B cell (primary cell): ENCODE measurements at regions not wholly inside any gene's neighbourhood (a gene's known extent, or its start where the extent isn't known, plus 50 kb on each side); places are given as distances from the start of the nearest gene placed in this dataset.

Source experiments
- ATAC-seq: fragments of 200-7000 bp; cut with Tn5 transposase; one replicate; pipeline ENCODE4 v1.10.0; 2021; ENCODE audit warnings: low read depth, mild to moderate bottlenecking, moderate number of reproducible peaks, moderate library complexity
- CTCF ChIA-PET: fragments of 350-600 bp; sonication (Branson Sonifier 250); formaldehyde crosslinking; loops from one replicate; lab custom pipeline; 2021; ENCODE audit warnings: antibody characterized with exemption, inconsistent platforms; lab: Charles Lee
- POLR2A ChIA-PET: fragments of 350-600 bp; sonication (Branson Sonifier 250); formaldehyde crosslinking; loops from one replicate; lab custom pipeline; 2021; ENCODE audit warnings: antibody characterized with exemption; lab: Charles Lee
- DNase-seq: peaks from one replicate; pipeline ENCODE4 v3.0.0; 2013
- H2AFZ ChIP-seq: 2 replicates; pipeline ENCODE4 v1.6.1; 2012; ENCODE audit warnings: mild to moderate bottlenecking, low read depth, low read length; ENCODE audit not compliant: insufficient read depth, poor library complexity, severe bottlenecking
- H3K27ac ChIP-seq, 2 donors: 1 replicate in 1 of 2; 2 replicates in 1 of 2; pipeline ENCODE4 v1.5.1; 2012 to 2013; ENCODE audit warnings: low read length in 2 of 2, mild to moderate bottlenecking in 2 of 2, moderate library complexity in 1 of 2
- H3K27me3 ChIP-seq, 4 experiments: fragments of 200-600 bp in 1 of 4; sonication (generic) in 1 of 4; replicated peaks in 1 of 4; 1 replicate in 2 of 4; 2 replicates in 2 of 4; pipeline versions ENCODE4 v1.6.1 to v1.7.0; 2013 to 2016; ENCODE audit warnings: low read length in 3 of 4, mild to moderate bottlenecking in 2 of 4, mixed read lengths in 1 of 4, moderate library complexity in 1 of 4; ENCODE audit not compliant: insufficient read depth in 4 of 4, control insufficient read depth in 3 of 4; ENCODE audit errors: control extremely low read depth in 1 of 4
- H3K36me3 ChIP-seq, 2 experiments: replicated peaks in 1 of 2; 1 replicate in 1 of 2; 2 replicates in 1 of 2; pipeline versions ENCODE4 v1.6.1 to v1.7.1; 2013; ENCODE audit warnings: low read length in 1 of 2; ENCODE audit not compliant: insufficient read depth in 2 of 2, control insufficient read depth in 1 of 2; ENCODE audit errors: control extremely low read depth in 1 of 2, extremely low read depth in 1 of 2
- H3K4me1 ChIP-seq, 2 donors: fragments of 200-600 bp in 1 of 2; sonication (generic) in 1 of 2; 1 replicate in 1 of 2; 2 replicates in 1 of 2; pipeline versions ENCODE4 v1.5.1 to v1.6.1; 2013 to 2017; ENCODE audit warnings: low read length in 2 of 2; ENCODE audit not compliant: control insufficient read depth in 2 of 2, insufficient read depth in 2 of 2
- H3K4me2 ChIP-seq: replicated peaks from 2 replicates; pipeline ENCODE3; 2012; ENCODE audit warnings: mild to moderate bottlenecking, low read depth, low read length; ENCODE audit not compliant: poor library complexity, severe bottlenecking
- H3K4me3 ChIP-seq, 5 experiments: fragments of 200-600 bp in 1 of 5; sonication (generic) in 1 of 5; 1 replicate in 3 of 5; 2 replicates in 2 of 5; pipeline versions ENCODE4 v1.5.1 to v1.7.0; 2011 to 2016; ENCODE audit warnings: low read length in 4 of 5, mild to moderate bottlenecking in 4 of 5, low read depth in 2 of 5, control low read depth in 1 of 5, moderate library complexity in 1 of 5; ENCODE audit not compliant: insufficient read depth in 1 of 5; ENCODE audit errors: control extremely low read depth in 1 of 5, extremely low read depth in 1 of 5
- H3K79me2 ChIP-seq: fragments of 200-600 bp; sonication (generic); one replicate; pipeline ENCODE4 v1.6.0; 2016; ENCODE audit warnings: low read length; ENCODE audit not compliant: control insufficient read depth, insufficient read depth
- H3K9ac ChIP-seq: fragments of 200-600 bp; sonication (generic); 2 replicates; pipeline ENCODE4 v1.6.1; 2017; ENCODE audit warnings: mild to moderate bottlenecking, low read length, moderate library complexity
- H3K9me3 ChIP-seq, 3 donors: one replicate each; pipeline versions ENCODE4 v1.6.1 to v1.7.1; 2013; ENCODE audit warnings: low read length in 2 of 3; ENCODE audit not compliant: control insufficient read depth in 2 of 3, insufficient read depth in 1 of 3; ENCODE audit errors: control extremely low read depth in 1 of 3
- H4K20me1 ChIP-seq: 2 replicates; pipeline ENCODE4 v1.6.0; 2012; ENCODE audit warnings: mild to moderate bottlenecking, low read length; ENCODE audit not compliant: insufficient read depth, control insufficient read depth, poor library complexity, severe bottlenecking
- H3K27ac Mint-ChIP-seq: one replicate; pipeline ENCODE4 v1.8.0; 2021; ENCODE audit warnings: mixed read lengths
- H3K27me3 Mint-ChIP-seq: one replicate; pipeline ENCODE4 v1.8.0; 2021; ENCODE audit warnings: mixed read lengths
- H3K4me1 Mint-ChIP-seq: one replicate; pipeline ENCODE4 v1.8.0; 2021; ENCODE audit warnings: mixed read lengths
- H3K4me3 Mint-ChIP-seq: one replicate; pipeline ENCODE4 v1.8.0; 2021; ENCODE audit warnings: mixed read lengths
- H3K9me3 Mint-ChIP-seq: one replicate; pipeline ENCODE4 v1.8.0; 2022; ENCODE audit warnings: mixed read lengths; ENCODE audit not compliant: insufficient read depth
- EZH2 ChIP-seq: IDR thresholded peaks from 2 replicates; pipeline ENCODE4 v1.6.1; 2012; ENCODE audit warnings: borderline replicate concordance, low read depth, mild to moderate bottlenecking, moderate library complexity, low read length; ENCODE audit not compliant: insufficient read depth, poor library complexity, severe bottlenecking
- WGBS: methylation state at CpG from one replicate; pipeline ENCODE4 v1.1.5; 2013; ENCODE audit warnings: missing lambda C conversion rate; ENCODE audit not compliant: insufficient coverage; 5-methylcytosine and 5-hydroxymethylcytosine counted together
- intact Hi-C: fragments of 100-400 bp; cut with micrococcal nuclease; formaldehyde crosslinking; loops from one replicate; pipeline ENCODE4 v1.10.0; 2022
- TF ChIP-seq, protein P1 (sequence below): fragments of 200-600 bp; IDR thresholded peaks from one replicate; pipeline ENCODE4 v1.8.0; 2022; ENCODE audit warnings: antibody characterized with exemption, mild to moderate bottlenecking

DNA sequence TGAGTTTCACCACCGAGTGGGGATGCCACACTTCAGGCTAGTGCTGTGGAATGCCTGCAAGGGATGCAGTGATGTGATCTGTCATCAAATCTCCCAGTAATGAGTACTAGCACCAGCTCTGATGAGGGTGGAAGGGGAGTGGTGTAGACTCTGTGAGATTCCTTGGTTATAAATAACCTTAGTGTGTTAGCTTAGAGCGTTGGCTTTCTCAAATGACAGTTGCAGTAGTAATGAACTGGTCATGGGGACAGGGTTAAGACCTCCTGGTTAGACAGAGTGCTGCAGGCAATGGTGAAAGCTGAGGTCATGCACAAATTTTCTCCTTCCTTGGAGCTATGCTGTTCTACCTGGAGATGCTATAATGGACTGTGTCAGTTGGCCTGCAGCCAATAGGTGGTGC, 1063.4 kb upstream of the CRIM1 start:
- Mint-ChIP-seq H3K9me3 (no peaks in the 10 kb centered on the region), H3K27ac (no peak overlapping the region), H3K27me3 (no peaks in the 10 kb centered on the region), H3K4me3 (no peak overlapping the region), H3K4me1 (no peaks in the 10 kb centered on the region)
- TF ChIP-seq EZH2, result no peak
- TF ChIP-seq, protein P1, sequence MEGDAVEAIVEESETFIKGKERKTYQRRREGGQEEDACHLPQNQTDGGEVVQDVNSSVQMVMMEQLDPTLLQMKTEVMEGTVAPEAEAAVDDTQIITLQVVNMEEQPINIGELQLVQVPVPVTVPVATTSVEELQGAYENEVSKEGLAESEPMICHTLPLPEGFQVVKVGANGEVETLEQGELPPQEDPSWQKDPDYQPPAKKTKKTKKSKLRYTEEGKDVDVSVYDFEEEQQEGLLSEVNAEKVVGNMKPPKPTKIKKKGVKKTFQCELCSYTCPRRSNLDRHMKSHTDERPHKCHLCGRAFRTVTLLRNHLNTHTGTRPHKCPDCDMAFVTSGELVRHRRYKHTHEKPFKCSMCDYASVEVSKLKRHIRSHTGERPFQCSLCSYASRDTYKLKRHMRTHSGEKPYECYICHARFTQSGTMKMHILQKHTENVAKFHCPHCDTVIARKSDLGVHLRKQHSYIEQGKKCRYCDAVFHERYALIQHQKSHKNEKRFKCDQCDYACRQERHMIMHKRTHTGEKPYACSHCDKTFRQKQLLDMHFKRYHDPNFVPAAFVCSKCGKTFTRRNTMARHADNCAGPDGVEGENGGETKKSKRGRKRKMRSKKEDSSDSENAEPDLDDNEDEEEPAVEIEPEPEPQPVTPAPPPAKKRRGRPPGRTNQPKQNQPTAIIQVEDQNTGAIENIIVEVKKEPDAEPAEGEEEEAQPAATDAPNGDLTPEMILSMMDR, result no peak
- peaks cover 0 to 11% (median 0%) of the 10 kb centered on the region in 3 donors for H3K9me3 ChIP-seq
- H3K4me1 ChIP-seq, result no peaks in the 10 kb centered on the region
- H3K36me3 ChIP-seq, result no peaks in the 10 kb centered on the region
- DNase-seq (no peak), ATAC-seq (no peak)
- ChIA-PET CTCF (no interaction called here), POLR2A (no interaction called here)
- no peaks in the 10 kb centered on the region for H3K27me3 ChIP-seq
- no peak overlapping the region for H3K4me3 ChIP-seq
- WGBS, result no CpG with 5 or more reads among the region's 2 CpGs
- intact Hi-C loops, result no loop called here
- no peaks in the 10 kb centered on the region for H3K79me2 ChIP-seq
- no peak overlapping the region for H3K9ac ChIP-seq
- H3K4me2 ChIP-seq, result no peak overlapping the region
- no peak overlapping the region for H3K27ac ChIP-seq
- no peaks in the 10 kb centered on the region for H4K20me1 ChIP-seq
- no peak overlapping the region for H2AFZ ChIP-seq

DNA sequence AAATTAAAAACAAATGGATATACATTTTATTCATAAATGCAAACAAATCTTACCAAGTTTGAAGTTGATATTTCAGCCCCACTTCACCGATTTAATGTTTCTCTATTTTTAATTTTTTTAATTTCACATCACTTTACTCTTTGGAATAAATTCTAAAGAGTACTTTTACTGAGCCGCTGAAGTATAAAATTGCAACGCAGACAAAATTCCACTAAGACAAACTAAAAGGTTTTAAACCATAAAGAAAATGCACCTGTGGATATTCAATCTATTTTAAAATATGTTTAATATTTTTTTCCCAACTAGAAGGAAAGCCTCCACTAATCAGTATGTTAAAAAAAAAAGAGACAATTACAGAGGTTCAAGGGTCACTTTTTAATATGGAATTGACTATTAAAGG, 1073.9 kb upstream of the CRIM1 start:
- Mint-ChIP-seq H3K4me3 (no peak overlapping the region), H3K27me3 (no peaks in the 10 kb centered on the region), H3K9me3 (no peaks in the 10 kb centered on the region), H3K27ac (no peak overlapping the region), H3K4me1 (no peaks in the 10 kb centered on the region)
- Histone ChIP-seq H3K4me1 (no peaks in the 10 kb centered on the region), H3K4me3 (no peak overlapping the region), H3K27me3 (no peaks in the 10 kb centered on the region), H3K9me3 (no peaks in the 10 kb centered on the region), H3K36me3 (no peaks in the 10 kb centered on the region), H3K27ac (no peak overlapping the region), H3K4me2 (no peak overlapping the region), H3K79me2 (no peaks in the 10 kb centered on the region), H2AFZ (no peak overlapping the region), H4K20me1 (no peaks in the 10 kb centered on the region), H3K9ac (no peak overlapping the region)
- intact Hi-C loops, result no loop called here
- WGBS, result 100% methylated on average over 1 of the region's 3 CpGs
- DNase-seq (no peak), ATAC-seq (no peak)
- TF ChIP-seq EZH2, result no peak
- TF ChIP-seq, protein P1, result no peak
- CTCF ChIA-PET, result no interaction called here
- POLR2A ChIA-PET, result no interaction called here
